ENCODE measurements at regions not wholly inside any gene's neighbourhood (a gene's known extent, or its start where the extent isn't known, plus 50 kb on each side); places are given as distances from the start of the nearest gene placed in this dataset.

DNA sequence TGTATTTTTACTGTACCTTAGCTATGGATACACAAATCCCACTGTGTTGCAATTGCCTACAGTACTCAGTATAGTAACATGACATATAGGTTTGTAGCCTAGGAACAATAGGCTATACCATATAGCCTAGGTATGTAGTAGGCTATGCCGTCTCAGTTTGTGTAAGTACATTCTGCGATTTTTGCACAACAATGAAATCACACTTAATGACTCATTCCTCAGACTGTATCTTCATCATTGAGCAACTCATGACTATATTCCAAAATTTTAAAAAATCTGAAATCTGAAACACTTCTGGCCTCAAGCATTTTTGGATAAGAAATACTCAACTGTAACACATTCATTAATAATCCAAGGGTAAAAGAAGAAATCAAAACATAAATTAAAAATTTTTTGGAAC is 666.8 kb upstream of the GRAMD2B start:
- no peaks in the 10 kb centered on the region for H3K4me1 ChIP-seq
- no peak overlapping the region for H3K27ac ChIP-seq
- in situ Hi-C loops (cut with MboI; ENCODE audit: low sequenced_read_pairs in 4 of 4): no loop called here
- intact Hi-C loops (cut with DNase I; ENCODE audit: low total_unique reads): no loop called here
- TF ChIP-seq POLR2A (IDR thresholded peaks at IDR 0.05) (no peak), CTCF (IDR thresholded peaks at IDR 0.05 in 4 of 5, conservative IDR thresholded peaks at IDR 0.05 in 1 of 5) (no peak)
- no peak overlapping the region for H3K4me3 ChIP-seq
- H3K9me3 ChIP-seq: no peaks in the 10 kb centered on the region
- DNase-seq: no peak
- no peaks in the 10 kb centered on the region for H3K27me3 ChIP-seq
- ATAC-seq: no peak
- no peaks in the 10 kb centered on the region for H3K36me3 ChIP-seq

DNA sequence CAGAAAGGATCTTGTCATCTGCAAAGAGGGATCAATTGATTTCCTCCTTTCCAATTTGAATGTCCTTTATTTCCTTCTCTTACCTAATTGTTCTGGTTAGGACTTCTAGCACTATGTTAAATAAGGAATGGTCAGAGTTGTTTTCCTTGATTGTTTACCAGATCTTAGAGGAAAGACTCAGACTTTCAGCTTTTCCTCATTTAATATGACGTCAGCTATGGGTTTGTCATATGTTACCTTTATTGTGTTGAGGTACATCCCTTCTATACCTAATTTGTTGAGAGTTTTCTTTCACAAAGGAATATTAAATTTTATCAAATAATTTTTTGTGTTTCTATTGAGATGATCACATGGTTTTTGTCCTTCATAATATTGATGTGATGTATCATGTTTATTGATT is 656.5 kb upstream of the GRAMD2B start:
- Histone ChIP-seq H3K4me1 (no peaks in the 10 kb centered on the region), H3K4me3 (no peak overlapping the region), H3K27me3 (no peaks in the 10 kb centered on the region), H3K27ac (no peak overlapping the region), H3K9me3 (no peaks in the 10 kb centered on the region), H3K36me3 (no peaks in the 10 kb centered on the region)
- no peak for DNase-seq
- ATAC-seq: no peak
- no peak for TF ChIP-seq POLR2A (IDR thresholded peaks at IDR 0.05)
- no peak for TF ChIP-seq CTCF (IDR thresholded peaks at IDR 0.05 in 4 of 5, conservative IDR thresholded peaks at IDR 0.05 in 1 of 5)
- intact Hi-C loops (cut with DNase I; ENCODE audit: low total_unique reads) (no loop called here), in situ Hi-C loops (cut with MboI; ENCODE audit: low sequenced_read_pairs in 4 of 4) (no loop called here)

GRCh38 chr5:125775896-125776295 is 647.3 kb upstream of the GRAMD2B start:
- ATAC-seq: no peak

GRCh38 chr5:125776656-125777139 is 646.5 kb upstream of the GRAMD2B start:
- H3K27ac ChIP-seq: no peak overlapping the region
- ATAC-seq (no peak), DNase-seq (no peak)
- H3K9me3 ChIP-seq: no peaks in the 10 kb centered on the region
- no peaks in the 10 kb centered on the region for H3K4me1 ChIP-seq
- in situ Hi-C loops (cut with MboI; ENCODE audit: low sequenced_read_pairs in 4 of 4) (no loop called here), intact Hi-C loops (cut with DNase I; ENCODE audit: low total_unique reads) (no loop called here)
- no peak for TF ChIP-seq POLR2A (IDR thresholded peaks at IDR 0.05)
- no peaks in the 10 kb centered on the region for H3K27me3 ChIP-seq
- no peaks in the 10 kb centered on the region for H3K36me3 ChIP-seq
- no peak overlapping the region for H3K4me3 ChIP-seq

More at GRCh38 chr5:125775896-125776295, 647.3 kb upstream of the GRAMD2B start:
- Histone ChIP-seq H3K27me3 (no peaks in the 10 kb centered on the region), H3K9me3 (no peaks in the 10 kb centered on the region), H3K4me3 (no peak overlapping the region), H3K4me1 (no peaks in the 10 kb centered on the region), H3K27ac (no peak overlapping the region), H3K36me3 (no peaks in the 10 kb centered on the region)
- in situ Hi-C loops (cut with MboI; ENCODE audit: low sequenced_read_pairs in 4 of 4) (no loop called here), intact Hi-C loops (cut with DNase I; ENCODE audit: low total_unique reads) (no loop called here)
- no peak for DNase-seq
- TF ChIP-seq POLR2A (IDR thresholded peaks at IDR 0.05) (no peak), CTCF (IDR thresholded peaks at IDR 0.05 in 4 of 5, conservative IDR thresholded peaks at IDR 0.05 in 1 of 5) (no peak)

DNA sequence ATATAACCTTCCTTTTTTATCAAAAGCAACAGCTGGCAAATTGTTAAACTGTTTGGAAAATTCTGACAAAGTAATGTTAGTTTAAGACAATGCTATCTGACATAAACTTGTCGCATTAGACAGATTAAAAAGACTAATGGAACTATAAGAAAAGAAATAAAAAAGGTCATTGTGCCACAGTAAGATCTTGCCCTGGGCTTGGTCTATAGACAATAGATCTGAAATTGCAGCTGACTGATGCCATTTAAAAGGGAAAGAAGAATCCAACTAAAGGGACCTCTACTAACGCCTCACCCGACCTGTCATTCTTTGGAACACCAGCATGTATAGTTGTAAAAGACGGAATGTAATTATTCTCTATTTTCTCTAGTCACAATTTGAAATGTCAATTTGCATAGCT is 644.4 kb upstream of the GRAMD2B start:
- Histone ChIP-seq H3K27ac (no peak overlapping the region), H3K27me3 (no peaks in the 10 kb centered on the region), H3K36me3 (no peaks in the 10 kb centered on the region), H3K4me1 (no peaks in the 10 kb centered on the region), H3K9me3 (no peaks in the 10 kb centered on the region), H3K4me3 (no peak overlapping the region)
- in situ Hi-C loops (cut with MboI; ENCODE audit: low sequenced_read_pairs in 4 of 4): no loop called here
- DNase-seq: no peak
- ATAC-seq: no peak
- TF ChIP-seq CTCF (IDR thresholded peaks at IDR 0.05 in 4 of 5, conservative IDR thresholded peaks at IDR 0.05 in 1 of 5) (no peak), POLR2A (IDR thresholded peaks at IDR 0.05) (no peak)
- intact Hi-C loops (cut with DNase I; ENCODE audit: low total_unique reads): no loop called here

All from gastrocnemius medialis (tissue), 4 donors.